Tibial nerve (tissue), 4 donors: ENCODE measurements at regions not wholly inside any gene's neighbourhood (a gene's known extent, or its start where the extent isn't known, plus 50 kb on each side); places are given as distances from the start of the nearest gene placed in this dataset.

ENCODE experiments used
- CTCF ChIP-seq, 5 experiments: fragments of 200-600 bp in 3 of 5; fragments of 450-650 bp in 2 of 5; sonication (generic) in 3 of 5; IDR thresholded peaks; one replicate each; pipeline ENCODE4 v1.5.1; 2016 to 2019; ENCODE audit warnings: antibody characterized with exemption in 5 of 5, mild to moderate bottlenecking in 3 of 5, moderate library complexity in 2 of 5
- EP300 ChIP-seq, 2 donors: sonication (generic); formaldehyde crosslinking; IDR thresholded peaks; one replicate each; pipeline ENCODE4 v1.6.1; 2017; ENCODE audit warnings: antibody characterized with exemption in 2 of 2, mild to moderate bottlenecking in 1 of 2
- POLR2A ChIP-seq, 2 donors: fragments of 450-650 bp; IDR thresholded peaks; one replicate each; pipeline ENCODE4 v1.6.1; 2017; ENCODE audit warnings: antibody characterized with exemption in 2 of 2, mild to moderate bottlenecking in 2 of 2, moderate library complexity in 2 of 2

- TF ChIP-seq POLR2A (IDR thresholded peaks at IDR 0.05) (no peak), EP300 (IDR thresholded peaks at IDR 0.05) (no peak), CTCF (IDR thresholded peaks at IDR 0.05) (no peak)
Observed at GRCh38 chr2:143950704-143951103, 569.2 kb downstream of the ZEB2 start.
